CD4-positive, CD25-positive, alpha-beta regulatory T cell (primary cell): ENCODE measurements at regions not wholly inside any gene's neighbourhood (a gene's known extent, or its start where the extent isn't known, plus 50 kb on each side); places are given as distances from the start of the nearest gene placed in this dataset.

ENCODE experiments used
- ATAC-seq, 2 donors: fragments of 150-1000 bp; cut with Tn5 transposase; one replicate each; pipeline ENCODE4 v1.10.0; 2021; ENCODE audit warnings: low read depth in 2 of 2, moderate number of reproducible peaks in 2 of 2, moderate library complexity in 1 of 2
- DNase-seq, 3 donors: peaks; one replicate each; pipeline versions ENCODE4 v3.0.0 to v3.0.0-alpha.2; 2012 to 2022; ENCODE audit warnings: mixed read lengths in 1 of 3
- H3K27ac ChIP-seq: one replicate; pipeline ENCODE4 v1.7.0; 2013; ENCODE audit warnings: mild to moderate bottlenecking, low read length; ENCODE audit not compliant: insufficient read depth, poor library complexity, severe bottlenecking
- H3K27me3 ChIP-seq: one replicate; pipeline ENCODE4 v1.7.0; 2013; ENCODE audit warnings: low read length; ENCODE audit not compliant: control insufficient read depth, insufficient read depth
- H3K36me3 ChIP-seq: one replicate; pipeline ENCODE4 v1.7.0; 2013; ENCODE audit warnings: mild to moderate bottlenecking, low read length, moderate library complexity; ENCODE audit not compliant: control insufficient read depth, insufficient read depth
- H3K4me1 ChIP-seq: 2 replicates; pipeline ENCODE4 v1.7.0; 2013; ENCODE audit warnings: mild to moderate bottlenecking, low read length; ENCODE audit not compliant: insufficient read depth, control insufficient read depth, poor library complexity, severe bottlenecking
- H3K4me3 ChIP-seq: one replicate; pipeline ENCODE4 v1.7.0; 2013; ENCODE audit warnings: low read depth, mild to moderate bottlenecking, low read length, moderate library complexity
- H3K9me3 ChIP-seq, 2 experiments: 1 replicate in 1 of 2; 2 replicates in 1 of 2; pipeline ENCODE4 v1.7.0; 2013; ENCODE audit warnings: low read length in 2 of 2, mild to moderate bottlenecking in 1 of 2, moderate library complexity in 1 of 2; ENCODE audit not compliant: control insufficient read depth in 2 of 2
- H3K27ac Mint-ChIP-seq, 3 donors: one replicate each; pipeline ENCODE4 v1.8.0; 2020 to 2022; ENCODE audit warnings: mild to moderate bottlenecking in 3 of 3, mixed read lengths in 3 of 3, moderate library complexity in 2 of 3
- H3K27me3 Mint-ChIP-seq: one replicate; pipeline ENCODE4 v1.8.0; 2022; ENCODE audit warnings: mild to moderate bottlenecking, mixed read lengths
- H3K36me3 Mint-ChIP-seq: one replicate; pipeline ENCODE4 v1.8.0; 2020; ENCODE audit warnings: mixed read lengths
- H3K4me1 Mint-ChIP-seq, 4 donors: one replicate each; pipeline ENCODE4 v1.8.0; 2020 to 2022; ENCODE audit warnings: mixed read lengths in 4 of 4, mild to moderate bottlenecking in 1 of 4
- H3K4me3 Mint-ChIP-seq, 4 donors: one replicate each; pipeline ENCODE4 v1.8.0; 2020 to 2022; ENCODE audit warnings: mild to moderate bottlenecking in 4 of 4, mixed read lengths in 4 of 4, moderate library complexity in 3 of 4
- H3K9me3 Mint-ChIP-seq, 7 donors: one replicate each; pipeline ENCODE4 v1.8.0; 2020 to 2022; ENCODE audit warnings: mixed read lengths in 7 of 7, mild to moderate bottlenecking in 3 of 7, moderate library complexity in 2 of 7

DNA sequence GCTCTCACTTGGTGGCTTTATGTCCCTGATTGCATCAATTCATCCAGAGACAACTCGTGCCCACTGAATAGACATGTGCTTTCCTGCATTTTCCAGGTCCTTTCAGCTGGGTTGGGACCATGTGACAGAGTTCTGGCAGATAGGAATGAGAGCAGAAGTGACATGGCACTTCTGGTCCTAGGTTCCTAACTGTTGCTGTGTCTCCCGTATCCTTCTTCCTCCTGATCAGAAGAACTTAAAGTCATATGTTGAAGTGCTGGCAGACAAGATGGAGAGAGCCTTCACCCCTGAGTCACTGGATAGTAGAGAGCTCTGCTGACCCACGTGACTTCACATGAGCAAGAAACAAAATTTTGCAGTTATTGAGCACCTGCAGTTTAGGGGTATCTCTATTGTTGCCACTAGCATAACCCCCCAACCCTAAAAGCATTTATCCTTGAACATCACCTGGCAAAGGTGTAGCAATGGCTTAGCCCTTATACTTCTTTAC lies 80.0 kb downstream of the NREP start:
- H3K4me1 Mint-ChIP-seq: no peaks in the 10 kb centered on the region
- H3K9me3 Mint-ChIP-seq: peaks cover 0 to 5% (median 0%) of the 10 kb centered on the region in 7 donors
- no peak for ATAC-seq
- no peak overlapping the region for H3K27ac Mint-ChIP-seq
- no peak overlapping the region for H3K4me3 Mint-ChIP-seq
- H3K36me3 ChIP-seq: no peaks in the 10 kb centered on the region
- H3K36me3 Mint-ChIP-seq: no peaks in the 10 kb centered on the region
- peaks cover 9% of the 10 kb centered on the region for H3K27me3 Mint-ChIP-seq
- H3K4me3 ChIP-seq: no peak overlapping the region
- H3K27ac ChIP-seq: no peak overlapping the region
- DNase-seq: no peak
- no peaks in the 10 kb centered on the region for H3K27me3 ChIP-seq
- H3K9me3 ChIP-seq: no peaks in the 10 kb centered on the region
- no peaks in the 10 kb centered on the region for H3K4me1 ChIP-seq

DNA sequence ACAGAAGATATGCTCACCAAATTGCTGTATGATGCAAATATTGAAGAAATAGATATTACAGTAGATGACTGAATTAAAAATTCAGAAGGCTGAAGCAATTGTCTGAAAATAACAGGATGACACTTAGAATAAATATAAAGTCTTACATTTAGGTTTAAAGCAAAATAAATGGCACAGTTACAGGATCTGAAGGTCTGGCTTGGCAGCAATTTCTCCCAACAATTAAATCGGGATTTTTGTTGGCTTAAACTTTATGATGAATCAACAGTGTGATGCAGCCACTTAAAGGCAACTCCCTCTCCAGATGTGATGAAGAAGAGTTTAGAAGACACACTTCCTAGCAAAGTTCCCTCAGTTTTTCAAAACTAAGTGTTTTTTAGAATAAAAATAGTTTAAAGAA lies 80.5 kb downstream of the NREP start:
- H3K4me1 Mint-ChIP-seq: no peaks in the 10 kb centered on the region
- Histone ChIP-seq H3K4me1 (no peaks in the 10 kb centered on the region), H3K27me3 (no peaks in the 10 kb centered on the region), H3K9me3 (no peaks in the 10 kb centered on the region), H3K36me3 (no peaks in the 10 kb centered on the region), H3K4me3 (no peak overlapping the region), H3K27ac (no peak overlapping the region)
- ATAC-seq (no peak), DNase-seq (no peak)
- peaks cover 0 to 5% (median 0%) of the 10 kb centered on the region in 7 donors for H3K9me3 Mint-ChIP-seq
- no peaks in the 10 kb centered on the region for H3K36me3 Mint-ChIP-seq
- H3K4me3 Mint-ChIP-seq: no peak overlapping the region
- no peak overlapping the region for H3K27ac Mint-ChIP-seq
- peaks cover 9% of the 10 kb centered on the region for H3K27me3 Mint-ChIP-seq

DNA sequence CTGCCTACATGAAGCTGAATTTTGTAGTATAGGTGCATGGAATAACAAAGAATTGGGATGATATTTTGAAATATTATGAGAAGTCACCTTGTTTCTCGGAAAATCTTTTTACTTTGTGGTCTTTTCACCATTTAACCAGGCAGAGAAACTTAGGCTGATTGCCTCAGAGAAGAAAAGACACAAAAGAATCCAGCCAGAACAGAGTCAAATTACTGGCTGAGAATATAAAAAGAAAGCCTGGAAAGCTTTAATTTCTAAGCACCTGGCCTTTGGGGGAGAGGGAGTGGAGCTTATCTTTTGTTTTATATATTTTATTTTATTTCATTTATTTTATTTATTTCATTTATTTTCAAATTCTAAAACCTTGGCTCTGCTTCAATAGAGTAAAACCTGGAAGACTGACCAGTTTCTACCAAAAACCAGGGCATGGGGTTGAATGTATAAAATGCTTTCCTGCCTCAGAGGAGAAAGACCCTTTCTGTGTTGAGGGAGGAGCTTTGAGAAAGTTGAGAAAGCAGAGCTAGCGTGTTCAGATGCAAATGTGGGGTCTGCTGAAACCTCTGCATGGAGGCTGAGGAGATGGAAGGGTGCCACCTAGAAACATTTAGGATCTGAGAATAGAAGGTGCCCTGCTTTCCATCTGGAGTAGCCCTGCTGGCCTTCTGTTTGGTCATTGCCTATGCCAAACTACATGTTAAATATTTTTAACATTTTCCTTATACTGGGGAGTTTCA lies 81.6 kb downstream of the NREP start:
- ATAC-seq: no peak
- peaks cover 0 to 5% (median 0%) of the 10 kb centered on the region in 7 donors for H3K9me3 Mint-ChIP-seq

DNA sequence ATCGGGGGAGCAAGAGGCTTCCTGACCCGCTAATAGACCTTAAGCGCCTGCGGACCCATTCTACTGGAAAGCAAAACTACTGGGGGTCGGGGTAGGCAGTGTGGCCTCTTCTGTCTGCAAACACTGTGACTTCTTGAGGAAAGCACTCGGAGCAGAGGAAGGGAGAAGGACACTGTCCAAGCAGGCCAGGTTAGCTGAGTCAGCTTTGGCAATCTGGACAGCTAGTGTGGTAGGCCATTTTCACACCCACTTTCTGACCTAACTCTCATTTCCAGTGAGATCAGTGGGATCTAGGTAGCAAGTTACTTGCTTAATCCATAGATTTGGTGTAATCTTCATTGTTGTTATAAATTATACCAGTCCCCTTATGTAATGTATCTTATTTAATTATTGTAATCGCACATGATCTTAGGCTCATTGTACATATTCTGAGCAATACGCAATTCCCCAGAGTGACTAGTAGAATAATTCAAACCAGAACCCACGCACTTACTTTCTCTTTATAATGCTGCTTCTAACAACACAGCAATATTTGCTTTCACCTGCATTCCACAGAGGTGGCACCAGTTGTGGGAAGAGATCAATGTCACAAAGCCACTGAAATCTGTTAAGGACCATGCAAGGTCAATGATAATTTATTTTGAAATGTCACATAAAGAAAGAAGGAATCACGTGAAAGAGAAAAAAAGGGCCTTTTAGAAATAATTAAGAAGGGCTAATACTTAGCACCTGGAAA lies 82.9 kb downstream of the NREP start:
- Mint-ChIP-seq H3K27me3 (peaks cover 4% of the 10 kb centered on the region), H3K4me3 (no peak overlapping the region)
- no peak for ATAC-seq

More for the DNA sequence above, 81.6 kb downstream of the NREP start:
- Histone ChIP-seq H3K4me1 (no peaks in the 10 kb centered on the region), H3K36me3 (no peaks in the 10 kb centered on the region), H3K27ac (no peak overlapping the region), H3K27me3 (no peaks in the 10 kb centered on the region), H3K9me3 (no peaks in the 10 kb centered on the region), H3K4me3 (no peak overlapping the region)
- DNase-seq: no peak
- Mint-ChIP-seq H3K4me3 (no peak overlapping the region), H3K27me3 (peaks cover 4% of the 10 kb centered on the region), H3K27ac (no peak overlapping the region), H3K36me3 (no peaks in the 10 kb centered on the region), H3K4me1 (no peaks in the 10 kb centered on the region)

DNA sequence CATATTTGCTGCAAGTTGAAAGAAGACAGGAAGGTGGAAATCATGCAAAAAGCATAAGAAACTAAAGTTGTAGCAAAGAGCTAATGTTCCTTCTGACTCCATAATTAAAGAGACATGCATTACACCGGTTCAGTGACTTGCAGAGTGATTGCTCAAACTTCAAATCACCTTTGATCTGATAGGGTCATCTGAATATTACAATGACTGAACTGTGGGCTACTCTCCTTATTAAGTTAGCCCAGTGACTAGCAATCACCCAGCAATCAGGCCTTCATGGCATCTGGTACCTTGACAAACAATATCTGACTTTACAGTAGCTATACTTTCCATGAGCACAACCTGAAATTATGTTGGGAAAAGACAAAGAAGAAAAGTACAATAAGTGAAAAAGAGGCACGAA lies 84.9 kb downstream of the NREP start:
- no peaks in the 10 kb centered on the region for H3K36me3 ChIP-seq
- H3K27ac ChIP-seq: no peak overlapping the region
- H3K4me1 ChIP-seq: no peaks in the 10 kb centered on the region
- DNase-seq (no peak), ATAC-seq (no peak)
- Mint-ChIP-seq H3K36me3 (no peaks in the 10 kb centered on the region), H3K9me3 (no peaks in the 10 kb centered on the region), H3K27ac (no peak overlapping the region), H3K27me3 (no peaks in the 10 kb centered on the region), H3K4me1 (no peaks in the 10 kb centered on the region), H3K4me3 (no peak overlapping the region)
- H3K4me3 ChIP-seq: no peak overlapping the region
- H3K9me3 ChIP-seq: no peaks in the 10 kb centered on the region
- H3K27me3 ChIP-seq: peaks cover under 1% of the 10 kb centered on the region

More for the DNA sequence above, 82.9 kb downstream of the NREP start:
- Histone ChIP-seq H3K27me3 (no peaks in the 10 kb centered on the region), H3K9me3 (no peaks in the 10 kb centered on the region), H3K4me1 (no peaks in the 10 kb centered on the region), H3K4me3 (no peak overlapping the region), H3K27ac (no peak overlapping the region), H3K36me3 (no peaks in the 10 kb centered on the region)
- H3K36me3 Mint-ChIP-seq: no peaks in the 10 kb centered on the region
- no peak overlapping the region for H3K27ac Mint-ChIP-seq
- DNase-seq: no peak
- H3K4me1 Mint-ChIP-seq: no peaks in the 10 kb centered on the region
- peaks cover 0 to 5% (median 0%) of the 10 kb centered on the region in 7 donors for H3K9me3 Mint-ChIP-seq

DNA sequence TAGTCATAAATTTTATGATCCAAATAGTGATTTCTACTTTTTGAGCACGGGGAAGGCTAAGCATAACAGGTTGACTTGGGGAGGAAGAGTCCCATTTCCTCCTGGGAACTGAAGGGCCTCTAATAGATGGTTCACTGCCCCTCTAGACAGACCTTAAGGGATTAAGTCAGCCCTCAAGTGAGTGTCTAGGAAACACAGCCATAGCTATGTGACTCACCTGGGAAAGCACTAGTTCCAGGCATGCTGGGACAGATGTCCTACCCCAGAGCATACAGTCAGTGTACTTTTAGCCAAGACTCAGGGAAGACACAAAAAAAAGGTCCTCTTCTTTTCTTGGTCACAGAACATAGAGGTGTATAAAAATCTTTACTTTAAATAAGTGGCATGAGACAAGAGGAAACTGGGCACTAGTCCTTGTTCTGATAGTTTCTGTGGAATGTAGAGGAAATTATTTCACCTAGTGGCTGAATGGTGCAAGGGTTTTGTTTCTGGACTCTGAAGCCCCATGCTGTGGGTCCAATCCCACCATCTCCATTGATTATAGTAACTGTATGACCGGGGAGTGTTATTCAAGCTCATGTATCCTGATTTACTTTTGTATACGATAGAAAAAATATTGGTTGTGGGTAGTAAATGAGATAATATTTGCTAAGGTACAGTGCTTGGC lies 86.0 kb downstream of the NREP start:
- H3K27ac ChIP-seq: no peak overlapping the region
- Mint-ChIP-seq H3K4me3 (no peak overlapping the region), H3K27me3 (no peaks in the 10 kb centered on the region), H3K4me1 (no peaks in the 10 kb centered on the region), H3K9me3 (no peaks in the 10 kb centered on the region), H3K27ac (no peak overlapping the region), H3K36me3 (no peaks in the 10 kb centered on the region)
- H3K9me3 ChIP-seq: no peaks in the 10 kb centered on the region
- no peaks in the 10 kb centered on the region for H3K4me1 ChIP-seq
- peaks cover 4% of the 10 kb centered on the region for H3K27me3 ChIP-seq
- H3K36me3 ChIP-seq: no peaks in the 10 kb centered on the region
- no peak for ATAC-seq
- DNase-seq: no peak
- no peak overlapping the region for H3K4me3 ChIP-seq

DNA sequence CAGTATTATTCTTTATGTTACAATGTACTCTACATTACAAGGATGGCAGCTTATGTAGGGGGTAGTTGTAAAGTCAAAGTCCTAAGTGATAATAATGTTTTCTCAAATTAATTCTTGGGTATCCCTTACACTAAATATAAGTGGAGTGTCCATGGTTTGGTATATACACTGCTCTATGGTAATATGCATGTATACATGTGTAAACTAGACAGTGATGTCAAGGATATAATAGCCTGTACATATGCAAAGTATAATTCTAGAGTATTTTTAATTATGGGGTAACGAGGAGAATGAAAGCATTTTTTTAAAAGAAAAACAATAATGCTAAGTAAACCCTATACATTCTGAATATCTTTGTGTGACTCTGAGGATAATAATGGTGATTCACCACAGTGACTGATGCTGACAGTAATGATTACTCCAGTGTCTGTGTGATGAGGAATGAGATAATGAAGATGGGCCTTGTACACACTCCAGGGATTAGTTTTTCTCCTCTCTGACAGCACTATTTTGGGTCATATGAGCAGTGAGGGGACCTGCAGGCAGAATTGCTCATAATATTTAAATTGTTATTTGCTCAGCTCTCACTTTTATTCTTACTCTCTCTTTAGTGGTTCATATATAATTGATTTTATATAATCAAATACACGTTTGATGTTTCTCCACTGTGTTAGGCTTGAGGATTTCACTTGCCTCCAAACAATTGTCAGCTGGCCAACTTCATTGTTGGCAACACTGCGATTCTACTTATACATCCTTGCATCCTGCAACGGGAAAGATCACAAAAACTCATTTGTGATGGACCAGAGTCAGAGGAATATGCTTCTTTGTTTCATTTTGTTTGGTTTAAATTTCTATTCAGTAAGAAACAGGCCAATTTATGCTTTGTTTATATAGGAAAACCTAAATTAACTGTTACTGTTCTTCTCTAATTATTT lies 88.2 kb downstream of the NREP start:
- DNase-seq: no peak
- H3K4me3 ChIP-seq: no peak overlapping the region
- ATAC-seq: no peak
- no peaks in the 10 kb centered on the region for H3K36me3 ChIP-seq
- no peaks in the 10 kb centered on the region for H3K9me3 ChIP-seq
- Mint-ChIP-seq H3K9me3 (no peaks in the 10 kb centered on the region), H3K27me3 (no peaks in the 10 kb centered on the region), H3K27ac (peak overlapping the region in 1 of 3 donors; percentile 18), H3K4me1 (no peaks in the 10 kb centered on the region), H3K36me3 (no peaks in the 10 kb centered on the region), H3K4me3 (no peak overlapping the region)
- H3K4me1 ChIP-seq: no peaks in the 10 kb centered on the region
- peaks cover 4% of the 10 kb centered on the region for H3K27me3 ChIP-seq
- H3K27ac ChIP-seq: no peak overlapping the region
